NOMO-1 (cell line): ENCODE measurements at regions not wholly inside any gene's neighbourhood (a gene's known extent, or its start where the extent isn't known, plus 50 kb on each side); places are given as distances from the start of the nearest gene placed in this dataset.

Experiments
- DNase-seq, 2 experiments: peaks; one replicate each; lab custom pipeline; 2025; ENCODE audit not compliant: unreplicated experiment in 2 of 2; lab: John Stamatoyannopoulos, UW

- peak in 1 of 2 experiments; percentile 12 for DNase-seq
Measured at GRCh38 chrX:16222151-16222550, 54.9 kb downstream of the MAGEB17 start.

- no peak for DNase-seq
Measured at GRCh38 chrX:16223385-16223784, 56.1 kb downstream of the MAGEB17 start.

- no peak for DNase-seq
Measured at GRCh38 chrX:16239211-16239610, 71.9 kb downstream of the MAGEB17 start.

- no peak for DNase-seq
Measured at GRCh38 chrX:16240231-16240905, 73.1 kb downstream of the MAGEB17 start.

- DNase-seq: no peak
Measured at GRCh38 chrX:16240968-16241367, 73.7 kb downstream of the MAGEB17 start.

GRCh38 chrX:16250296-16250695, 83.0 kb downstream of the MAGEB17 start:
- DNase-seq: peak; percentile 45 to 48

GRCh38 chrX:16251782-16252181, 84.5 kb downstream of the MAGEB17 start:
- peak; percentile 5 to 58 for DNase-seq

GRCh38 chrX:16258882-16259281, 91.6 kb downstream of the MAGEB17 start:
- no peak for DNase-seq

- no peak for DNase-seq
Measured at GRCh38 chrX:16267431-16267830, 100.2 kb downstream of the MAGEB17 start.

- no peak for DNase-seq
Measured at GRCh38 chrX:16268206-16268605, 100.9 kb downstream of the MAGEB17 start.

- DNase-seq: no peak
Measured at GRCh38 chrX:16278927-16279326, 111.6 kb downstream of the MAGEB17 start.

GRCh38 chrX:16282209-16282608, 114.9 kb downstream of the MAGEB17 start:
- no peak for DNase-seq

- no peak for DNase-seq
Measured at GRCh38 chrX:16284842-16285241, 117.6 kb downstream of the MAGEB17 start.

GRCh38 chrX:16290997-16291396, 123.7 kb downstream of the MAGEB17 start:
- DNase-seq: no peak

- DNase-seq: no peak
Measured at GRCh38 chrX:16300831-16301230, 133.6 kb downstream of the MAGEB17 start.

GRCh38 chrX:16304751-16305150, 137.5 kb downstream of the MAGEB17 start:
- DNase-seq: no peak

- DNase-seq: peak in 1 of 2 experiments; percentile 32
Measured at GRCh38 chrX:16305187-16305586, 137.9 kb downstream of the MAGEB17 start.

GRCh38 chrX:16307950-16308349, 140.7 kb downstream of the MAGEB17 start:
- DNase-seq: no peak

- no peak for DNase-seq
Measured at GRCh38 chrX:16308773-16309172, 141.5 kb downstream of the MAGEB17 start.

GRCh38 chrX:16310326-16310725, 143.0 kb downstream of the MAGEB17 start:
- DNase-seq: no peak

GRCh38 chrX:16311671-16312070, 144.4 kb downstream of the MAGEB17 start:
- DNase-seq: no peak

GRCh38 chrX:16312761-16313623, 145.7 kb downstream of the MAGEB17 start:
- no peak for DNase-seq
